Right lobe of liver (tissue), 6 donors: ENCODE measurements at regions not wholly inside any gene's neighbourhood (a gene's known extent, or its start where the extent isn't known, plus 50 kb on each side); places are given as distances from the start of the nearest gene placed in this dataset.

Source experiments
- ATAC-seq, 4 donors: fragments of 200-7000 bp; cut with Tn5 transposase; one replicate each; pipeline ENCODE4 v1.9.1; 2020; ENCODE audit warnings: mild to moderate bottlenecking in 4 of 4, moderate library complexity in 4 of 4
- DNase-seq, 3 donors: peaks; one replicate each; pipeline ENCODE4 v3.0.0-alpha.2; 2020
- H3K27ac ChIP-seq, 3 donors: fragments of 200-600 bp; one replicate each; pipeline ENCODE4 v1.8.0; 2022
- H3K27me3 ChIP-seq, 2 donors: fragments of 200-600 bp; one replicate each; pipeline ENCODE4 v1.8.0; 2022
- H3K36me3 ChIP-seq, 4 donors: fragments of 200-600 bp; sonication (generic) in 1 of 4; one replicate each; pipeline versions ENCODE4 v1.5.1 to v1.8.0; 2017 to 2022; ENCODE audit warnings: control low read depth in 1 of 4
- H3K4me1 ChIP-seq, 4 donors: fragments of 200-600 bp; sonication (generic) in 1 of 4; one replicate each; pipeline versions ENCODE4 v1.5.1 to v1.8.0; 2017 to 2022; ENCODE audit warnings: control low read depth in 1 of 4
- H3K4me3 ChIP-seq, 3 donors: fragments of 200-600 bp; one replicate each; pipeline ENCODE4 v1.8.0; 2022
- H3K9me3 ChIP-seq, 4 donors: fragments of 200-600 bp; sonication (generic) in 1 of 4; one replicate each; pipeline versions ENCODE4 v1.5.1 to v1.8.0; 2017 to 2022; ENCODE audit warnings: control low read depth in 1 of 4
- CTCF ChIP-seq, 4 donors: fragments of 200-600 bp in 3 of 4; fragments of 450-650 bp in 1 of 4; IDR thresholded peaks; one replicate each; pipeline versions ENCODE4 v1.5.1 to v1.8.0; 2016 to 2022; ENCODE audit warnings: antibody characterized with exemption in 4 of 4, mild to moderate bottlenecking in 2 of 4
- POLR2A ChIP-seq: fragments of 450-650 bp; IDR thresholded peaks from one replicate; pipeline ENCODE4 v1.6.1; 2017; ENCODE audit warnings: antibody characterized with exemption, mild to moderate bottlenecking
- WGBS: methylation state at CpG from one replicate; pipeline ENCODE4 v1.1.6; 2018; ENCODE audit warnings: low coverage, low lambda C conversion rate; ENCODE audit not compliant: insufficient coverage; ENCODE audit errors: missing lambda C conversion rate; 5-methylcytosine and 5-hydroxymethylcytosine counted together
- intact Hi-C, 2 donors: fragments of 100-400 bp; cut with DNase I; formaldehyde crosslinking; loops; one replicate each; pipeline versions ENCODE4 v1.11.2 to v1.14.1; 2022
- donor health status: DM: no; HTN: yes; CAD: no.
- donor health status: DM: no; HTN: no; CAD: no.
- donor health status: DM: no; HTN: no; CAD: no.
- donor health status: DM: no; HTN: yes; CAD: no.
- donor health status: DM: no; HTN: yes; CAD: no.

- intact Hi-C loops = no loop called here
- H3K4me3 ChIP-seq = no peak overlapping the region
- no peaks in the 10 kb centered on the region for H3K36me3 ChIP-seq
- ATAC-seq (no peak), DNase-seq (no peak)
- no peaks in the 10 kb centered on the region for H3K4me1 ChIP-seq
- H3K9me3 ChIP-seq = no peaks in the 10 kb centered on the region
- no peak overlapping the region for H3K27ac ChIP-seq
- H3K27me3 ChIP-seq = no peaks in the 10 kb centered on the region
- 24% methylated on average over 2 of the region's 2 CpGs for WGBS
- TF ChIP-seq CTCF (IDR thresholded peaks at IDR 0.05) (no peak), POLR2A (no peak)
These were observed 156.2 kb downstream of the MZT1 start for GRCh38 chr13:72571191-72571590.

GRCh38 chr13:72570019-72570418, 157.4 kb downstream of the MZT1 start:
- no peaks in the 10 kb centered on the region for H3K4me1 ChIP-seq
- H3K27me3 ChIP-seq = no peaks in the 10 kb centered on the region
- intact Hi-C loops = no loop called here
- H3K27ac ChIP-seq = no peak overlapping the region
- WGBS = 23% methylated on average over 4 of the region's 4 CpGs
- no peak for ATAC-seq
- no peak overlapping the region for H3K4me3 ChIP-seq
- no peaks in the 10 kb centered on the region for H3K9me3 ChIP-seq
- no peaks in the 10 kb centered on the region for H3K36me3 ChIP-seq
- DNase-seq = no peak
- no peak for TF ChIP-seq CTCF (IDR thresholded peaks at IDR 0.05)
- TF ChIP-seq POLR2A = no peak

GRCh38 chr13:72567566-72567965, 159.9 kb downstream of the MZT1 start:
- WGBS = 42% methylated on average over 5 of the region's 5 CpGs
- no peaks in the 10 kb centered on the region for H3K4me1 ChIP-seq
- no peaks in the 10 kb centered on the region for H3K36me3 ChIP-seq
- no peak for ATAC-seq
- no peak overlapping the region for H3K4me3 ChIP-seq
- TF ChIP-seq POLR2A = no peak
- no peak for TF ChIP-seq CTCF (IDR thresholded peaks at IDR 0.05)
- intact Hi-C loops = no loop called here
- no peak for DNase-seq
- H3K27ac ChIP-seq = no peak overlapping the region
- H3K27me3 ChIP-seq = no peaks in the 10 kb centered on the region
- no peaks in the 10 kb centered on the region for H3K9me3 ChIP-seq

GRCh38 chr13:72566526-72566925, 160.9 kb downstream of the MZT1 start:
- 45% methylated on average over 3 of the region's 3 CpGs for WGBS
- TF ChIP-seq POLR2A (no peak), CTCF (IDR thresholded peaks at IDR 0.05) (no peak)
- no peak for DNase-seq
- H3K4me3 ChIP-seq = no peak overlapping the region
- no peaks in the 10 kb centered on the region for H3K4me1 ChIP-seq
- no peaks in the 10 kb centered on the region for H3K36me3 ChIP-seq
- intact Hi-C loops = no loop called here
- H3K27me3 ChIP-seq = no peaks in the 10 kb centered on the region
- no peak overlapping the region for H3K27ac ChIP-seq
- no peak for ATAC-seq
- H3K9me3 ChIP-seq = no peaks in the 10 kb centered on the region

- Histone ChIP-seq H3K27ac (no peak overlapping the region), H3K4me1 (no peaks in the 10 kb centered on the region), H3K9me3 (no peaks in the 10 kb centered on the region), H3K4me3 (no peak overlapping the region), H3K27me3 (no peaks in the 10 kb centered on the region), H3K36me3 (no peaks in the 10 kb centered on the region)
- 0% methylated on average over 1 of the region's 1 CpG for WGBS
- ATAC-seq (peak in 3 of 4 donors; percentile 45 to 58 (median 56)), DNase-seq (no peak)
- intact Hi-C loops = no loop called here
- peak; percentile 55 to 70 (median 62) for TF ChIP-seq CTCF (IDR thresholded peaks at IDR 0.05)
- no peak for TF ChIP-seq POLR2A
These were observed 161.5 kb downstream of the MZT1 start for GRCh38 chr13:72565893-72566292.
